CD8-positive, alpha-beta memory T cell (primary cell): ENCODE measurements at regions not wholly inside any gene's neighbourhood (a gene's known extent, or its start where the extent isn't known, plus 50 kb on each side); places are given as distances from the start of the nearest gene placed in this dataset.

Experiments used
- CTCF ChIA-PET: fragments of 350-600 bp; sonication (Branson Sonifier 250); formaldehyde crosslinking; loops from one replicate; lab custom pipeline; 2021; ENCODE audit warnings: antibody characterized with exemption; lab: Charles Lee
- POLR2A ChIA-PET: fragments of 350-600 bp; sonication (Branson Sonifier 250); formaldehyde crosslinking; loops from one replicate; lab custom pipeline; 2021; ENCODE audit warnings: antibody characterized with exemption; lab: Charles Lee
- DNase-seq, 5 donors: peaks; one replicate each; pipeline versions ENCODE4 v3.0.0 to v3.0.0-alpha.2; 2020 to 2022; ENCODE audit warnings: mixed read lengths in 1 of 5
- H3K27ac ChIP-seq: one replicate; pipeline ENCODE4 v1.7.0; 2013; ENCODE audit warnings: low read depth, mild to moderate bottlenecking, low read length, moderate library complexity
- H3K27me3 ChIP-seq: 2 replicates; pipeline ENCODE4 v1.7.0; 2013; ENCODE audit warnings: low read length, mild to moderate bottlenecking; ENCODE audit not compliant: insufficient read depth, poor library complexity, severe bottlenecking
- H3K36me3 ChIP-seq: 2 replicates; pipeline ENCODE4 v1.7.0; 2013; ENCODE audit warnings: mild to moderate bottlenecking, low read length, moderate library complexity; ENCODE audit not compliant: insufficient read depth
- H3K4me1 ChIP-seq: 2 replicates; pipeline ENCODE4 v1.7.0; 2013; ENCODE audit warnings: mild to moderate bottlenecking, low read length, moderate library complexity; ENCODE audit not compliant: insufficient read depth
- H3K4me3 ChIP-seq: 2 replicates; pipeline ENCODE4 v1.7.0; 2013; ENCODE audit warnings: mild to moderate bottlenecking, low read length
- H3K9me3 ChIP-seq: 2 replicates; pipeline ENCODE4 v1.7.0; 2013; ENCODE audit warnings: mild to moderate bottlenecking, low read length
- H3K27ac Mint-ChIP-seq, 8 donors: one replicate each; pipeline ENCODE4 v1.8.0; 2020 to 2021; ENCODE audit warnings: mixed read lengths in 8 of 8, mild to moderate bottlenecking in 6 of 8, inconsistent platforms in 3 of 8, moderate library complexity in 3 of 8
- H3K27me3 Mint-ChIP-seq, 2 donors: one replicate each; pipeline ENCODE4 v1.8.0; 2020 to 2021; ENCODE audit warnings: mixed read lengths in 2 of 2, mild to moderate bottlenecking in 1 of 2, moderate library complexity in 1 of 2
- H3K36me3 Mint-ChIP-seq, 3 donors: one replicate each; pipeline ENCODE4 v1.8.0; 2020 to 2021; ENCODE audit warnings: mixed read lengths in 3 of 3, inconsistent platforms in 1 of 3, mild to moderate bottlenecking in 1 of 3
- H3K4me1 Mint-ChIP-seq, 3 donors: one replicate each; pipeline ENCODE4 v1.8.0; 2020 to 2021; ENCODE audit warnings: mixed read lengths in 3 of 3, inconsistent platforms in 1 of 3, mild to moderate bottlenecking in 1 of 3
- H3K4me3 Mint-ChIP-seq, 7 donors: one replicate each; pipeline ENCODE4 v1.8.0; 2020 to 2021; ENCODE audit warnings: mixed read lengths in 7 of 7, mild to moderate bottlenecking in 6 of 7, moderate library complexity in 4 of 7, inconsistent platforms in 2 of 7
- H3K9me3 Mint-ChIP-seq, 5 donors: one replicate each; pipeline ENCODE4 v1.8.0; 2020 to 2022; ENCODE audit warnings: mixed read lengths in 5 of 5, mild to moderate bottlenecking in 3 of 5, moderate library complexity in 2 of 5, inconsistent platforms in 1 of 5

- Histone ChIP-seq H3K27me3 (no peaks in the 10 kb centered on the region), H3K9me3 (no peaks in the 10 kb centered on the region), H3K4me3 (no peak overlapping the region), H3K36me3 (no peaks in the 10 kb centered on the region), H3K27ac (no peak overlapping the region), H3K4me1 (no peaks in the 10 kb centered on the region)
- Mint-ChIP-seq H3K4me1 (no peaks in the 10 kb centered on the region), H3K9me3 (peaks cover 2 to 12% (median 3%) of the 10 kb centered on the region in 5 donors), H3K4me3 (no peak overlapping the region), H3K27ac (no peak overlapping the region), H3K36me3 (no peaks in the 10 kb centered on the region), H3K27me3 (no peaks in the 10 kb centered on the region)
- POLR2A ChIA-PET = no interaction called here
- no peak for DNase-seq
- CTCF ChIA-PET = no interaction called here
Measured at GRCh38 chr5:167029488-167029887, 1262.0 kb upstream of the WWC1 start.

GRCh38 chr5:167030500-167031120 is 1260.8 kb upstream of the WWC1 start:
- Mint-ChIP-seq H3K27me3 (no peaks in the 10 kb centered on the region), H3K4me1 (no peaks in the 10 kb centered on the region), H3K9me3 (peaks cover 2 to 16% (median 5%) of the 10 kb centered on the region in 5 donors), H3K36me3 (no peaks in the 10 kb centered on the region), H3K27ac (no peak overlapping the region), H3K4me3 (no peak overlapping the region)
- no peaks in the 10 kb centered on the region for H3K4me1 ChIP-seq
- H3K27ac ChIP-seq = no peak overlapping the region
- no peak overlapping the region for H3K4me3 ChIP-seq
- ChIA-PET POLR2A (no interaction called here), CTCF (no interaction called here)
- H3K9me3 ChIP-seq = no peaks in the 10 kb centered on the region
- H3K36me3 ChIP-seq = no peaks in the 10 kb centered on the region
- DNase-seq = no peak
- no peaks in the 10 kb centered on the region for H3K27me3 ChIP-seq

GRCh38 chr5:167036585-167036984 is 1254.9 kb upstream of the WWC1 start:
- POLR2A ChIA-PET = no interaction called here
- no peaks in the 10 kb centered on the region for H3K36me3 Mint-ChIP-seq

GRCh38 chr5:167049043-167049663 is 1242.3 kb upstream of the WWC1 start:
- no peaks in the 10 kb centered on the region for H3K4me1 Mint-ChIP-seq

More at GRCh38 chr5:167036585-167036984, 1254.9 kb upstream of the WWC1 start:
- CTCF ChIA-PET = no interaction called here
- Mint-ChIP-seq H3K9me3 (peaks cover 2 to 32% (median 10%) of the 10 kb centered on the region in 5 donors), H3K27ac (no peak overlapping the region), H3K4me3 (no peak overlapping the region), H3K27me3 (no peaks in the 10 kb centered on the region), H3K4me1 (no peaks in the 10 kb centered on the region)
- Histone ChIP-seq H3K9me3 (no peaks in the 10 kb centered on the region), H3K4me1 (no peaks in the 10 kb centered on the region), H3K27me3 (no peaks in the 10 kb centered on the region), H3K4me3 (no peak overlapping the region), H3K36me3 (no peaks in the 10 kb centered on the region), H3K27ac (no peak overlapping the region)
- no peak for DNase-seq

GRCh38 chr5:167049771-167050567 is 1241.5 kb upstream of the WWC1 start:
- CTCF ChIA-PET = no interaction called here
- no peak overlapping the region for H3K27ac ChIP-seq
- peaks cover 0 to 12% (median 3%) of the 10 kb centered on the region in 5 donors for H3K9me3 Mint-ChIP-seq

More at GRCh38 chr5:167049043-167049663, 1242.3 kb upstream of the WWC1 start:
- H3K4me1 ChIP-seq = no peaks in the 10 kb centered on the region
- DNase-seq = no peak
- no peaks in the 10 kb centered on the region for H3K9me3 ChIP-seq
- no peaks in the 10 kb centered on the region for H3K36me3 ChIP-seq
- Mint-ChIP-seq H3K9me3 (peaks cover 0 to 12% (median 2%) of the 10 kb centered on the region in 5 donors), H3K36me3 (no peaks in the 10 kb centered on the region), H3K27ac (no peak overlapping the region), H3K4me3 (no peak overlapping the region), H3K27me3 (no peaks in the 10 kb centered on the region)
- H3K4me3 ChIP-seq = no peak overlapping the region
- no peaks in the 10 kb centered on the region for H3K27me3 ChIP-seq
- H3K27ac ChIP-seq = no peak overlapping the region
- POLR2A ChIA-PET = no interaction called here
- CTCF ChIA-PET = no interaction called here

GRCh38 chr5:167050568-167051401 is 1240.7 kb upstream of the WWC1 start:
- ChIA-PET POLR2A (no interaction called here), CTCF (no interaction called here)
- no peak for DNase-seq
- no peaks in the 10 kb centered on the region for H3K36me3 Mint-ChIP-seq
- H3K9me3 Mint-ChIP-seq = peaks cover 0 to 12% (median 3%) of the 10 kb centered on the region in 5 donors
- H3K27ac ChIP-seq = no peak overlapping the region
- no peaks in the 10 kb centered on the region for H3K9me3 ChIP-seq
- H3K4me3 ChIP-seq = no peak overlapping the region
- H3K27ac Mint-ChIP-seq = no peak overlapping the region
- no peaks in the 10 kb centered on the region for H3K4me1 ChIP-seq
- no peaks in the 10 kb centered on the region for H3K36me3 ChIP-seq
- H3K4me3 Mint-ChIP-seq = no peak overlapping the region
- H3K4me1 Mint-ChIP-seq = no peaks in the 10 kb centered on the region
- no peaks in the 10 kb centered on the region for H3K27me3 ChIP-seq
- H3K27me3 Mint-ChIP-seq = no peaks in the 10 kb centered on the region

More at GRCh38 chr5:167049771-167050567, 1241.5 kb upstream of the WWC1 start:
- Mint-ChIP-seq H3K27me3 (no peaks in the 10 kb centered on the region), H3K4me1 (no peaks in the 10 kb centered on the region), H3K36me3 (no peaks in the 10 kb centered on the region), H3K4me3 (no peak overlapping the region), H3K27ac (no peak overlapping the region)
- Histone ChIP-seq H3K4me3 (no peak overlapping the region), H3K36me3 (no peaks in the 10 kb centered on the region), H3K27me3 (no peaks in the 10 kb centered on the region), H3K4me1 (no peaks in the 10 kb centered on the region), H3K9me3 (no peaks in the 10 kb centered on the region)
- POLR2A ChIA-PET = no interaction called here
- DNase-seq = no peak

GRCh38 chr5:167051402-167051768 is 1240.1 kb upstream of the WWC1 start:
- H3K9me3 ChIP-seq = no peaks in the 10 kb centered on the region
- H3K4me1 ChIP-seq = no peaks in the 10 kb centered on the region
- no peak for DNase-seq
- Mint-ChIP-seq H3K27me3 (no peaks in the 10 kb centered on the region), H3K27ac (no peak overlapping the region), H3K36me3 (no peaks in the 10 kb centered on the region), H3K4me1 (no peaks in the 10 kb centered on the region), H3K9me3 (peaks cover 0 to 12% (median 3%) of the 10 kb centered on the region in 5 donors), H3K4me3 (no peak overlapping the region)
- H3K27ac ChIP-seq = no peak overlapping the region
- H3K36me3 ChIP-seq = no peaks in the 10 kb centered on the region
- no peak overlapping the region for H3K4me3 ChIP-seq
- POLR2A ChIA-PET = no interaction called here
- H3K27me3 ChIP-seq = no peaks in the 10 kb centered on the region
- CTCF ChIA-PET = no interaction called here
